NCI-H345 (cell line): ENCODE measurements at regions not wholly inside any gene's neighbourhood (a gene's known extent, or its start where the extent isn't known, plus 50 kb on each side); places are given as distances from the start of the nearest gene placed in this dataset.

Experiments
- DNase-seq: peaks from one replicate; lab custom pipeline; 2025; lab: John Stamatoyannopoulos, UW

DNA sequence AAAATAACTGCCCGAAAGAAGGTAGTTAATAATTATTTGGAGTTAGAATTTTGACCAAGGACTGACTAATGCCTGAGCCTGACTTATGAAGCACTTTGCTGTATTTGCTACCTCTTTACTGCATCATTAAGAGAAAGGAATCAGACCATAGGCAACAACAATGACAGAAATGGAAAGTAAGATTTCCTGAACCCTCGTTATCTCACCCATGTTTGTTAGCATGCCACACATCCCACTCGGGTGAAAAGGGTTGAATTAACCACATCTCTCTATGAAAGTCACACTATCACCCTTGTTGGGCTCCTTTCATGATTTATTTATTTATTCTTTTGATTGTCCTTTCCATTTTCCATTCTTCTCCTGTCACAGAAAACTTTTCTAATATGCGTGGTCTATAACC, 59.6 kb downstream of the OLIG3 start:
- DNase-seq, result no peak

- DNase-seq, result no peak
Measured at GRCh38 chr6:137432054-137432611, 62.1 kb downstream of the OLIG3 start.

- no peak for DNase-seq
Measured at GRCh38 chr6:137430954-137431353, 63.2 kb downstream of the OLIG3 start.

DNA sequence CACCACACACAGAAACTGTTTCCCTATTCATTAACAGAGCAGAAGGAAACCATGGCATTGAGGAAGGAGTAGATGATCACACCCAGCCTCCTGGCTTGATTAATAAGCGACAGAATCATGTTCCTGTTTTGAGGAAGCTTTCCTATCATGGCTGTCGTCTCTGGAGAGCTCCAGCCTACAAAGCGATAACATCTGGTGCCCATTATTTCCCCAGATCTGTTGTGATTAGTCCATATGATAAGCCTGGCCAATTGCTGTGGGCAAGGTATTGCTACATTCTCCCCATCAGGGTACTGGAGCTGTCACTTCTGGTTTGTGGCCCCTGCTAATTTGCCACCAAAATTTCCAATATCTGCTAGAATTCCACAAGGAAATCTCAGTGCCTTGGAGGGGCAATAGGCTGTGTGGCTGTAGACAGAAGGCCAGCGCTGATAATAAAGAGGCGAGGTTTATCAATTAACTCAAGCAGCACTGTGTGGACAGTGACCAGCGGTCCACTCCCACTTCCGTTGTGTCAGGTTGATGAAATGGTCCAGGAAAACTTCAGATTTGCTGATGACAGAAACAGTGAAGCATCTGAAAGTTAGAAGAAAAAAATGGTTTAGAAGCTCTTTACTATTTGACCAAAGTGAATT, 66.4 kb downstream of the OLIG3 start:
- DNase-seq, result no peak

DNA sequence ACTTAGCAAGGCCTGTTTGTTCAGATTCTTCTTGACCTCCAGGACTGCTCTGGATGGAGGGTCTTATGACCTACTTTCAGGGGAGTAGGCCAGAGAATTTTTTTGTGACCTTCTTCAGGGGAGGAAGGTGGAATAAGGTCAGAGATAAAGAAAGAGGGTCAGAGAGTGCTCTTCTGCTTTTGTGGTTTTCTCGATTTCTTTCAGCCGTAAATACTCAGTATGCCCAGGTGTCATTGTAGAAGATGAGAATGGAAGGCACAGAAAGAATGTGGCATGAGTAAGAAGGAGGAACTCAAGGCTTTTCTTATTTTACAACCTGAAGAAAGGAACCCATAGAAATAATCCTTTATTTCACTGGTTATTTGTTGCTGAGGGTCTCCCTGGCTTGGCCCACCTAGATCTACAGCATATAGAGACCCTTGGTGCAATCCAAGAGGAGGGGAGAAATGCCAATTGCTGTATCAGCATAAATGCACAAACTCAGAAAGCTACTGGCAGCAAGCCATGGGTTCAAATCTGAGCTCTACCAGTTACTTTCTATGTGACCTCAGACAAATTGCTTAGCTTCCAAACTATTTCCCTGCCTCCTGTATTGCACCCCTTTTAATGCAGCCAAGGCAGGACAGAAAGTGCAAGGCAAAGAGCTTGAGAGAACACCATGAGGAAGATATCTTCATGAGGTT, 68.0 kb downstream of the OLIG3 start:
- no peak for DNase-seq

- DNase-seq, result no peak
Measured at GRCh38 chr6:137424251-137424650, 69.9 kb downstream of the OLIG3 start.

DNA sequence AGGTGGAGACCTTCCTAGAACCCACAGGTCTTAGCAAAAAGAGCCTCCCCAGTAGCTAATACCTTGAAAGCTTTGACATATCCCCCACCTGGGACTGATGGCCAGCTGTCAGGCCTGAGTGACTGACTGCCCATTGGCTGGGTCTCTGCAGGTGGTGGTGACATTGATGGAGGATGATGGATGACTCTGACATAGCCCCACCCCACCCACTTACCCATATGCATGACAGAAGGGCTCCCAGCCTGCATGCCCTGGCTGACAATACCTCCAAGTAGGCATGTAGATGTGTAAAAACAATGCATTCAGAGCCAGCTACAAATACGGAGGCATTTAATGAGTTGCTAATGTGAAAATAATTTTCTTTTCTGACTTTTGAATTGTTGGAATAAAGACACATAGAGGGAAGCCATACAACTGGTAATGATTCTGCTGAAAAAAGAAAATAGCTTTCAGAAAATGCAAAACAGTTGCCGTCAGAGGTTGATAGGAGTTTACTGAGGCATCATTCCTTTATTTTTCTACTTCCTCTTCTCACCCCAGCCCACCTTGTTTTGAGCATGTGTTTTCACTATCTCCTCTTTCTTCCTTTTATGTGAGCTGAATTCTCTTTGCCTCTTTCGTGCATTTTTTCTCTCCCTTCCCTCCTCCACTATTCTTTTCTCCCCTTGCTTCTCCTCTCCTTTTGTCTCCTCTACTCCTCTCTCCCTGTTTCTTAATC, 70.6 kb downstream of the OLIG3 start:
- no peak for DNase-seq

GRCh38 chr6:137417396-137417795, 76.8 kb downstream of the OLIG3 start:
- no peak for DNase-seq

- no peak for DNase-seq
Measured at GRCh38 chr6:137416376-137417109, 77.7 kb downstream of the OLIG3 start.

- no peak for DNase-seq
Measured at GRCh38 chr6:137415834-137416190, 78.4 kb downstream of the OLIG3 start.

DNA sequence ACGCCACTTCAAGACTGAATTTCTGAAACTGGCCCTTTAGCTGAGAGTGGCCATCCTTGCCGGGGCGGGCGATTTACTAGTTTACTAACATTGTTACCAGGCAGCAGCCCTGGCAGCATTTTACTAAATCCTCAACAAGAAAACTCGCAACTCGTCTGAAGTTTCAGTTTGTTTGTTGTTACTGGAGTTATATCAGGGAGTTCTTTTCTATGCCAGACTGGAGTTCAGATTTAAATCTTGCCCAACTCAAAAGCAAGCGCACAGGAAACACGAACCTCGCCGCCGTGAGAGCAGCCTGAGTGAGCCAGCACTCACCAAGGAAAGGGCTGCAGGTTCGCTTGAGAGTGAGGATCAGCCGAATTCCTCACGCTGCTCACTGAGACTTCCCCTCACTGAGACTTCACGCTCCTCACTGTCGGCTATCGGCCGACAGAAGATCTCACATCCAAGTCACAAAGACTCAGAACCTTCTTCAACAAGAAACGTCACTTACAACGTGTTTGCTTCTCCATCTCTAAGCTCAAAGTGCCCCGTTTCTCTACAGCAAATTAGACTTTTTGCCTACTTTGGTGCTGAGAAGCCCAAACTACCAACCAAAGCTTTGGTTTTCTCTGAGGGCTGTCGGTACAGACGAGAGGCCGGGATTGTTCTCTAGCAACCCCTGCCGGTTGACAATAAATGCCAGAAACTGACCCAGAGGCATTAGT, 78.9 kb downstream of the OLIG3 start:
- no peak for DNase-seq

DNA sequence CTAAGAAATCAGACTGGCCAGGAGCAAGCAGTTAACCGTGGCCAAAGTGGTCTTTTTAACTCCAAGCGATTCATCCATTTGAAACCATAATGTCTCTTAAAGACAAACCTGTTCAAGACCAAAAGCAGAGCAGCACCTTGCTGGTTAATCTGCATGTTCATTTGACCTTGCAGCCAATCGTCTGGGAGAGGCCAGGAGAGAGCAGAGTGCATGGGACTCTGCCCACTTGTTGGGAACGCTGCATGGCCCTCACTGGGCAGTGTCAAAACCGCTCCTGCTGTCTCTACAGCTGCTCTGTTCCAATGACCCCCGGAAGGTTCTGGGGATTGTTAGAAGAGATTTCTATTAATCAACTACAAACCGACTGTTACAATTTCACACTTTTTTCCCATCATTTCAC, 79.6 kb downstream of the OLIG3 start:
- no peak for DNase-seq

DNA sequence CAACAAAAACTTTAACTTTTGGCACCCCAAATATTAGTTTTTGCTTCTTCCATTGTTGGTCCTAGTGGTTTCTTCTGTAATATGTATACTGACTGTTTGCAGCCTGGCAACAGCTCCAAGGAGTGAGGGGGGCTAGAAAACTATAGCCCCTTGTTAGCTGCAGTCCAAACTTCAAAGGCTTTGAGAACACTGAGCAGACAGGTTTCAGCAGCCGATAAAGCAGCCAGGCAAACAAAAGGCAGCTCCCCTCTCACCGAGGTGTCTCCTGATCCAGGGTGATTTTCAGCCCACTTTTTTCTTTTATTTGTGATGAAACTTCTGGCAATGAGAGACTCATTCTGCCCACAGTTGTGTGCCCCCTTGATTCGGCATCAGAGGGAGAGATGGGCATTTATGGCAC, 80.7 kb downstream of the OLIG3 start:
- no peak for DNase-seq

- DNase-seq, result no peak
Measured at GRCh38 chr6:137412562-137412961, 81.6 kb downstream of the OLIG3 start.

DNA sequence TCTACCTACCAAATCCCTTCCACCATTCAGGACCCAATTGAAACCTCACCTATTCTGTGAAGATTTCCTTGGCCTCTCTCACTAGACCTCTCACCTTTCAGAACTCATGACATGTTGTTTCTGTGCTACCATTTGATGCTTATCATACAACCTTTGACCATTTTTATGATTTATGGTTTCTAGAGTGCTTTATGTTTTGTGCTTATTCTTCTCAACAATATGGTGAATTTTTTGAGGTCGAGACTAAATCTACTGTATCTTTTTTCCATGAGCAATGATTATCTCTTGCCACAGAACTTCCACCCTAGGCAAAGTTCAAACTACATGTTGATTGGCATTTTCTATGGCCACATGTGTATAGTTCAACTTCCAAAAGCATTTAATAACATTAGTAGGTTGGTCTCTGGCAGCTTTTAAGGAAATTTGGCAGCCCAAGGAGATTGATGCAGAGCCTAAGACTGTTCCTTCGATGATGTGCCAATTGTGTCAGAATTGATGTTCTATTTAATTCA, 84.9 kb downstream of the OLIG3 start:
- DNase-seq, result no peak

- no peak for DNase-seq
Measured at GRCh38 chr6:137407816-137408215, 86.4 kb downstream of the OLIG3 start.

DNA sequence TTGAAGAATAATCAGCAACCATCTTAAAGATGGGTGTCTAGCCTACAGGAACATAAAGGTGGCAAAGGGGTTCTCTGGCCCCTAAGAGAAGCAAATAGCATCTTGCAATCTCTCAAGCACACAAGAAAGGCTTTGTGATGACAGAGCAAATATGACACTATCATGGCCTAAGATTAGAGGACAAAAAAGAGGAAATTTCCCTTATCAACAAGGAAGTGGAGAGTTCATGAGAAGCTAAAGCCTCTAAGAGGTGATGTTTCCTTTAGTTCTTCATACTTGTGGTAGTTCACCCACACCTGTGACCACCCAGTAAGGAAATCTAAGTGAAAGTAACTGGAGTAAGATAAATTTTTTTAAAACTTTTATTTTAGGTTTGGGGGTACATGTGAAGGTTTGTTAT, 88.4 kb downstream of the OLIG3 start:
- no peak for DNase-seq

DNA sequence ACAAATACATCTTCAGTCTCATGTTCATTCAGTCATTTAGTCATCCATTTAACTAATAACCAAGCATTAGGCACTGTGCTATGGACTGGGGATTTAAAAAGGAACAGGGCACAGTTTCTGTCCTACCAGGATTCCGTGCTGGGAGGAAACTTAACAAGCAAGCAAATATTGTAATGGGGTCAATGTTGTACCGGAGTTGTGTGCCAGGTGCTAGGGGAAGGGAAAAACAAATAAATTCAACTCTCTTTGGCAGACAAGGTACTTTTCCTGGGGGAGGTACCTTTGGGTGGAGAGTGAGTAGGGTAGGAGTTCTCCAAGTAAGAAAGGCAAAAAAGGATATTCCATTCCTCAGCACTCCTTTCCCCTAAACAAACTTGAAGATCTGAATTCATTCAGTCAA, 90.3 kb downstream of the OLIG3 start:
- DNase-seq, result peak; percentile 33

DNA sequence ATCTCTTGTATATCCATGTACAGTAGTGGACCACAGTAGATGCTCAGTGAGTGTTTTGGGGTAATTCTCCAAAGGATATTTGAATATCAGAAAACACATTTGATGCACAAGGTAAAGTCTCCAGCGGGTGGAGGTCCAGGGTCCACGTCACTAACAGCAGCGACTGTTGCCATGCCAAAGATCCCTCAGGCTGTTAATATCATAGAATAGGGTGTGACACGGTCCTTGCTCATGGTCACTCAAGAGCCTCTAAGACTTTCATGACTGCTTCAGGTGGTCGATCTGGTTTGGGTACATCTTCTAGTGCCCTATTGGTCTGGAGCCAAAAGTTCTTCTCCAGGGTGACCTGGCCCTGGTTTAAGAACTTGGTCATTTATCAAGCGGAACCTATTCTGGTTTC, 90.8 kb downstream of the OLIG3 start:
- DNase-seq, result no peak

GRCh38 chr6:137402143-137402680, 92.0 kb downstream of the OLIG3 start:
- DNase-seq, result peak; percentile 55

- no peak for DNase-seq
Measured at GRCh38 chr6:137401088-137401487, 93.1 kb downstream of the OLIG3 start.
